ENCODE measurements at regions not wholly inside any gene's neighbourhood (a gene's known extent, or its start where the extent isn't known, plus 50 kb on each side); places are given as distances from the start of the nearest gene placed in this dataset.

GRCh38 chr9:107597743-107598217 lies 108.2 kb upstream of the KLF4 start:
- H3K4me1 ChIP-seq (ENCODE audit: control insufficient read depth in 1 of 2, insufficient read depth in 2 of 2, low read length in 2 of 2), result peaks cover 0 to 6% of the 10 kb centered on the region in 2 experiments; a peak in 1 of 4 replicates
- H3K4me3 ChIP-seq (replicated peaks in 1 of 2; ENCODE audit: low read depth in 1 of 2, low read length in 2 of 2), result no peak overlapping the region
- no peak overlapping the region for H2AFZ ChIP-seq (ENCODE audit: low read depth, low read length, poor library complexity, severe bottlenecking)
- no peaks in the 10 kb centered on the region for H3K9me2 ChIP-seq (ENCODE audit: insufficient read depth)
- H3K4me2 ChIP-seq (ENCODE audit: low read length), result no peak overlapping the region
- TF ChIP-seq ZNF274 (IDR thresholded peaks at IDR 0.05; ENCODE audit: low read depth, low read length) (no peak), JUND (IDR thresholded peaks at IDR 0.05) (no peak), YY1 (IDR thresholded peaks at IDR 0.05; ENCODE audit: extremely low read depth, insufficient replicate concordance, low read depth, low read length) (no peak), ATF3 (IDR thresholded peaks at IDR 0.05) (no peak), CTCF (IDR thresholded peaks at IDR 0.05 in 2 of 3, conservative IDR thresholded peaks at IDR 0.05 in 1 of 3; ENCODE audit: borderline replicate concordance in 1 of 3, insufficient read depth in 1 of 3, low read depth in 2 of 3, low read length in 2 of 3) (no peak), FOSL1 (IDR thresholded peaks at IDR 0.05; ENCODE audit: low read depth) (no peak), POLR2A (IDR thresholded peaks at IDR 0.05; ENCODE audit: borderline replicate concordance, extremely low read depth, insufficient read depth, insufficient read length) (no peak), EZH2phosphoT487 (IDR thresholded peaks at IDR 0.05; ENCODE audit: borderline replicate concordance) (no peak), POLR2AphosphoS5 (IDR thresholded peaks at IDR 0.05; ENCODE audit: low read depth, low read length) (no peak), EGR1 (IDR thresholded peaks at IDR 0.05; ENCODE audit: low read depth) (no peak), CBX3 (IDR thresholded peaks at IDR 0.05; ENCODE audit: low read depth) (no peak), TCF7L2 (IDR thresholded peaks at IDR 0.05; ENCODE audit: borderline replicate concordance, extremely low read depth, insufficient read depth, insufficient read length) (no peak), SRF (IDR thresholded peaks at IDR 0.05; ENCODE audit: low read depth) (no peak), RAD21 (IDR thresholded peaks at IDR 0.05; ENCODE audit: low read depth) (no peak), ZBTB33 (IDR thresholded peaks at IDR 0.05; ENCODE audit: extremely low read depth, insufficient replicate concordance, low read length) (no peak), EZH2 (IDR thresholded peaks at IDR 0.05) (no peak), ZFX (IDR thresholded peaks at IDR 0.05) (no peak), SP1 (IDR thresholded peaks at IDR 0.05; ENCODE audit: low read depth) (no peak), SIN3A (IDR thresholded peaks at IDR 0.05; ENCODE audit: low read depth) (no peak)
- H3K79me2 ChIP-seq (ENCODE audit: insufficient read depth, low read length), result no peaks in the 10 kb centered on the region
- no peaks in the 10 kb centered on the region for H3K27me3 ChIP-seq (ENCODE audit: insufficient read depth, low read length)
- BruUV-seq (replicated peaks), result no TSS peak
- CTCF ChIA-PET, result no interaction called here
- no peaks in the 10 kb centered on the region for H3K9me3 ChIP-seq (ENCODE audit: control insufficient read depth in 1 of 2, insufficient read depth in 1 of 2, low read depth in 1 of 2, low read length in 2 of 2)
- DNase-seq (ENCODE audit: low read depth, low spot score) (peak; percentile 28), ATAC-seq (peak; percentile 77)
- no peaks in the 10 kb centered on the region for H3K36me3 ChIP-seq (ENCODE audit: control insufficient read depth in 1 of 2, insufficient read depth in 2 of 2, low read length in 2 of 2)
- POLR2A ChIA-PET, result no interaction called here
- H3K27ac ChIP-seq (ENCODE audit: low read depth, low read length), result no peak overlapping the region
- no peaks in the 10 kb centered on the region for H4K20me1 ChIP-seq (ENCODE audit: insufficient read depth)
- RAD21 ChIA-PET (ENCODE audit: low non-redundant PET in 1 of 2, low total read pairs in 2 of 2, uncharacterized antibody in 2 of 2, unreplicated experiment in 2 of 2), result no interaction called here
- no peak overlapping the region for H3K9ac ChIP-seq (ENCODE audit: low read length)
- intact Hi-C loops (cut with micrococcal nuclease), result no loop called here

Data from HCT116 (cell line).